ENCODE measurements at regions not wholly inside any gene's neighbourhood (a gene's known extent, or its start where the extent isn't known, plus 50 kb on each side); places are given as distances from the start of the nearest gene placed in this dataset.

DNA sequence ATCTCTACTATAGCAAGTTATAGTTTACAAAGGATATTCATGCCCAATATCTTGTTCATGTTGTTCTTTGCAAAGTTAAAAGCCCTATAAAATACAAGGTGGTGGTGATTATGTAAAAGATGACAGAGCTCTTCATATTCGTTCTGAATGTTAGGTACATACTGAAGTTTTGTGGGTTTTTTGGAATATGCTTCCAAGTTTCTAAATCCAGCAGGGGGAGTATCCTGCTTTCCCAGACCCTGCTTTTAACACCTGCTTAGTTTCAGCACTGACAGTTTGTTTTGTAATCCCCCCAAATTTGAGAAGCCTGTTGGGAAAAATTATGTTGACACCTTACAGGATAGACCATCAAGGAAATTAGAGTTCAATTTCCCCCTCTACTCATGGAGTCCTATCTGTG is 438.3 kb downstream of the SH3GL2 start:
- no peak for TF ChIP-seq CTCF (IDR thresholded peaks at IDR 0.05)
- CTCF ChIA-PET = no interaction called here
- Mint-ChIP-seq H3K9me3 (peaks cover 11% of the 10 kb centered on the region), H3K4me1 (no peaks in the 10 kb centered on the region), H3K27me3 (no peaks in the 10 kb centered on the region), H3K27ac (no peak overlapping the region), H3K36me3 (ENCODE audit: low read depth) (no peaks in the 10 kb centered on the region), H3K4me3 (no peak overlapping the region)
- no peak for DNase-seq
- intact Hi-C loops (cut with micrococcal nuclease) = no loop called here
- POLR2A ChIA-PET = no interaction called here
- ATAC-seq (ENCODE audit: low read depth) = no peak

GRCh38 chr9:18018221-18018620 is 439.4 kb downstream of the SH3GL2 start:
- Mint-ChIP-seq H3K27me3 (no peaks in the 10 kb centered on the region), H3K4me3 (no peak overlapping the region), H3K4me1 (no peaks in the 10 kb centered on the region), H3K9me3 (peaks cover 11% of the 10 kb centered on the region), H3K36me3 (ENCODE audit: low read depth) (no peaks in the 10 kb centered on the region), H3K27ac (no peak overlapping the region)
- POLR2A ChIA-PET = no interaction called here
- no peak for TF ChIP-seq CTCF (IDR thresholded peaks at IDR 0.05)
- intact Hi-C loops (cut with micrococcal nuclease) = no loop called here
- ATAC-seq (ENCODE audit: low read depth) (no peak), DNase-seq (no peak)
- CTCF ChIA-PET = no interaction called here

DNA sequence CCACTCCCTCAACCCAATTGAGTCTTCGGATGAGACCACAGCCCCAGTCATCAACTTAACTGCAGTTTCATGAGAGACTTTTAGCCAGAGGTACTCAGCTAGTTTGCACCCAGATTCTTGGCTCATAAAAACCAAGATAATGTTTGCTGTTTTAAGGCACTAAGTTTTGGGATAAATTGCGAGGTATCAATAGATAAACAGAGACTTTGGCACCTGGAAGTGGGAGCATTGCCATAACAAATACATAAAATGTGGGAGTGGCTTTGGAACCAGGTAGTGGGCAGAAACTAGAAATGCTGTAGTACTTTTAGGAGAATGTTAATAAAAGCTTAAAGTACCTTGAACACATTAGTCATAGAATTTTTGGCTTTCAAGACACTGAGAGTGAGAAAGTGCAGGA is 439.8 kb downstream of the SH3GL2 start:
- no peak for ATAC-seq (ENCODE audit: low read depth)
- H3K27me3 Mint-ChIP-seq = no peaks in the 10 kb centered on the region
- no peak for DNase-seq
- peaks cover 11% of the 10 kb centered on the region for H3K9me3 Mint-ChIP-seq
- H3K4me3 Mint-ChIP-seq = no peak overlapping the region
- no peak for TF ChIP-seq CTCF (IDR thresholded peaks at IDR 0.05)
- no peaks in the 10 kb centered on the region for H3K36me3 Mint-ChIP-seq (ENCODE audit: low read depth)
- no peaks in the 10 kb centered on the region for H3K4me1 Mint-ChIP-seq
- POLR2A ChIA-PET = no interaction called here
- H3K27ac Mint-ChIP-seq = no peak overlapping the region
- intact Hi-C loops (cut with micrococcal nuclease) = no loop called here
- CTCF ChIA-PET = no interaction called here

DNA sequence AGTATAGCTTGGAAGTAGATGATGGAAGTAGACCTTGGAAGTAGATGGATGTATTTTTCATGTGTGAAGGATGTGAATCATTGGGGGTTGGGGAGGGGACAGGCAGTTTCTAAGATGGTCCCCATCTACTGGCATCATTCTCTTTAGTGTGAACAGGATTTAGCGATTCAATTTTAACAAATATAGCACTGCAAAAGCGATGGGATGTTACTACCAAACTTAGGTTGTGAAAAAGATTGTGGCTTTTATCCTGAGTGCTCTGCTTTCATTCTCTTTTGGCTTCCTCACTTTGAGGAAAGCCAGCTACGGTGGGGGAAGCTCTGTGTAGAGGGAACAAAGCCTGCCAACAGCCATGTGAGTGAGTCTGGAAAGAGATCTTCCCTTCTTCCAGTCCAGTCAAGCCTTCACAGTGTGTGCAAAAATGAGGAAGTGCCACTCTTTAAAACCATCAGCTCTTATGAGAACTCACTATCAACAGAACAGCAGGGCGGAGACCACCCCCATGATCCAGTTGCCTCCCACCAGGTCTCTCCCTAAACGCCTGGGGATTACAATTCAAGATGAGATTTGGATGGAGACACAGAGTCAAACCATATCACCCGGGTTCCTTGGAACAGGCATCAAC is 441.4 kb downstream of the SH3GL2 start:
- Mint-ChIP-seq H3K36me3 (ENCODE audit: low read depth) (no peaks in the 10 kb centered on the region), H3K4me1 (no peaks in the 10 kb centered on the region), H3K9me3 (peaks cover 14% of the 10 kb centered on the region), H3K4me3 (no peak overlapping the region), H3K27me3 (no peaks in the 10 kb centered on the region), H3K27ac (no peak overlapping the region)
- intact Hi-C loops (cut with micrococcal nuclease) = no loop called here
- ChIA-PET CTCF (no interaction called here), POLR2A (no interaction called here)
- no peak for DNase-seq
- no peak for ATAC-seq (ENCODE audit: low read depth)
- no peak for TF ChIP-seq CTCF (IDR thresholded peaks at IDR 0.05)

DNA sequence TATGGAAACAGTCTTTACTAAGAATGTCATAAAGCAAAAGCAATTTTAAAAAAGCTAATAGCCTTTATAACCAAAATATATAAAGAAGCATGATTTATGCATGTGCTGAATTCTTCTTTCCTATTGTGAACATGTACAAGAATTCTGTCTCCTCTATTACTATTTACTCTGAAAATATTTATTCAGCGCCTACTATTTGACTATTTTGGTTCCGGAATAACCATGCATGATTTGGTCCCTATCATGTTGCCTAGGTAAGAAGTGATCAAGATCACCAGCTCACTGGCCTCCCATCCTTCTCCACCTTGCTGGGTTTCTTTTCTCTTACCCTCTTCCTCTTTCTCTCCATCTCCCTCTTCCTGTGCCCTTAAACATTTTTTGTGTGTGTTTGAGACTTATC is 443.8 kb downstream of the SH3GL2 start:
- no peaks in the 10 kb centered on the region for H3K4me1 Mint-ChIP-seq
- peaks cover 16% of the 10 kb centered on the region for H3K9me3 Mint-ChIP-seq
- no peaks in the 10 kb centered on the region for H3K27me3 Mint-ChIP-seq
- intact Hi-C loops (cut with micrococcal nuclease) = no loop called here
- H3K4me3 Mint-ChIP-seq = no peak overlapping the region
- no peaks in the 10 kb centered on the region for H3K36me3 Mint-ChIP-seq (ENCODE audit: low read depth)
- ChIA-PET POLR2A (no interaction called here), CTCF (no interaction called here)
- no peak overlapping the region for H3K27ac Mint-ChIP-seq
- no peak for ATAC-seq (ENCODE audit: low read depth)
- TF ChIP-seq CTCF (IDR thresholded peaks at IDR 0.05) = no peak
- DNase-seq = no peak

All from activated B cell treated with CpG ODN at 0.5 μM for 24 hours (primary cell).